Neutrophil (primary cell): ENCODE measurements at regions not wholly inside any gene's neighbourhood (a gene's known extent, or its start where the extent isn't known, plus 50 kb on each side); places are given as distances from the start of the nearest gene placed in this dataset.

ENCODE experiments used
- H3K27ac ChIP-seq: fragments of 200-600 bp; sonication (generic); 2 replicates; pipeline ENCODE4 v1.5.1; 2016; ENCODE audit warnings: mild to moderate bottlenecking, moderate library complexity
- H3K27me3 ChIP-seq: fragments of 200-600 bp; sonication (generic); 2 replicates; pipeline ENCODE4 v1.6.0; 2016; ENCODE audit warnings: mild to moderate bottlenecking
- H3K36me3 ChIP-seq: fragments of 200-600 bp; sonication (generic); 2 replicates; pipeline ENCODE4 v1.5.1; 2017
- H3K4me1 ChIP-seq, 2 experiments: fragments of 200-600 bp in 1 of 2; sonication (generic) in 1 of 2; 1 replicate in 1 of 2; 2 replicates in 1 of 2; pipeline versions ENCODE4 v1.5.1 to v1.6.1; 2013 to 2016; ENCODE audit warnings: low read depth in 1 of 2, low read length in 1 of 2, mild to moderate bottlenecking in 1 of 2, moderate library complexity in 1 of 2; ENCODE audit not compliant: control insufficient read depth in 1 of 2, insufficient read depth in 1 of 2
- H3K4me3 ChIP-seq, 2 experiments: fragments of 200-600 bp in 1 of 2; sonication (generic) in 1 of 2; 1 replicate in 1 of 2; 2 replicates in 1 of 2; pipeline ENCODE4 v1.5.1; 2013 to 2016; ENCODE audit warnings: low read depth in 1 of 2, low read length in 1 of 2, mild to moderate bottlenecking in 1 of 2, moderate library complexity in 1 of 2
- H3K9me3 ChIP-seq: fragments of 200-600 bp; sonication (generic); 2 replicates; pipeline ENCODE4 v1.5.1; 2016
- CTCF ChIP-seq: fragments of 200-600 bp; sonication (generic); IDR thresholded peaks from 2 replicates; pipeline ENCODE4 v1.5.1; 2016; ENCODE audit warnings: antibody characterized with exemption

- no peaks in the 10 kb centered on the region for H3K9me3 ChIP-seq
- H3K4me1 ChIP-seq, result peaks cover 5 to 6% of the 10 kb centered on the region in 2 experiments
- no peak for TF ChIP-seq CTCF
- no peak overlapping the region for H3K27ac ChIP-seq
- H3K4me3 ChIP-seq, result no peak overlapping the region
- no peaks in the 10 kb centered on the region for H3K36me3 ChIP-seq
- peaks cover 39% of the 10 kb centered on the region for H3K27me3 ChIP-seq
Measured at GRCh38 chr3:182216311-182216970, 504.7 kb downstream of the SOX2 start.

- Histone ChIP-seq H3K4me3 (no peak overlapping the region), H3K27ac (no peak overlapping the region), H3K27me3 (peaks cover 39% of the 10 kb centered on the region), H3K36me3 (no peaks in the 10 kb centered on the region), H3K4me1 (no peaks in the 10 kb centered on the region), H3K9me3 (no peaks in the 10 kb centered on the region)
- no peak for TF ChIP-seq CTCF
Measured at GRCh38 chr3:182220013-182220412, 508.3 kb downstream of the SOX2 start.

- Histone ChIP-seq H3K4me3 (no peak overlapping the region), H3K27ac (no peak overlapping the region), H3K27me3 (peaks cover 39% of the 10 kb centered on the region), H3K4me1 (no peaks in the 10 kb centered on the region), H3K9me3 (no peaks in the 10 kb centered on the region), H3K36me3 (no peaks in the 10 kb centered on the region)
- TF ChIP-seq CTCF, result no peak
Measured at GRCh38 chr3:182220471-182220870, 508.7 kb downstream of the SOX2 start.

GRCh38 chr3:182226995-182227394, 515.3 kb downstream of the SOX2 start:
- H3K4me1 ChIP-seq, result no peaks in the 10 kb centered on the region
- H3K27me3 ChIP-seq, result peaks cover 8% of the 10 kb centered on the region
- H3K27ac ChIP-seq, result no peak overlapping the region
- no peaks in the 10 kb centered on the region for H3K9me3 ChIP-seq
- no peak overlapping the region for H3K4me3 ChIP-seq
- no peaks in the 10 kb centered on the region for H3K36me3 ChIP-seq
- TF ChIP-seq CTCF, result no peak

- Histone ChIP-seq H3K9me3 (no peaks in the 10 kb centered on the region), H3K4me3 (no peak overlapping the region), H3K27ac (no peak overlapping the region), H3K27me3 (peaks cover 43% of the 10 kb centered on the region), H3K36me3 (no peaks in the 10 kb centered on the region), H3K4me1 (no peaks in the 10 kb centered on the region)
- TF ChIP-seq CTCF, result no peak
Measured at GRCh38 chr3:182233405-182233804, 521.7 kb downstream of the SOX2 start.
